Small intestine (tissue), 7 donors: ENCODE measurements at regions not wholly inside any gene's neighbourhood (a gene's known extent, or its start where the extent isn't known, plus 50 kb on each side); places are given as distances from the start of the nearest gene placed in this dataset.
A peak's percentile ranks its signal among the peaks of the same experiment; 100 is the strongest.

Experiments
- DNase-seq, 2 donors: peaks; one replicate each; pipeline versions ENCODE4 v3.0.0 to v3.0.0-alpha.2; 2013
- FAIRE-seq: peaks from 2 replicates; lab custom pipeline; 2012; peaks lifted over from hg19 to GRCh38; lab: Jason Lieb, UNC
- H3K27ac ChIP-seq, 3 donors: one replicate each; pipeline ENCODE4 v1.5.1; 2013; ENCODE audit warnings: low read length in 2 of 3, mild to moderate bottlenecking in 2 of 3, control low read depth in 1 of 3, inconsistent platforms in 1 of 3, low read depth in 1 of 3, moderate library complexity in 1 of 3
- H3K27me3 ChIP-seq, 3 donors: one replicate each; pipeline ENCODE4 v1.6.1; 2013; ENCODE audit warnings: low read length in 3 of 3, inconsistent platforms in 1 of 3; ENCODE audit not compliant: control insufficient read depth in 3 of 3, insufficient read depth in 3 of 3
- H3K36me3 ChIP-seq, 3 donors: one replicate each; pipeline ENCODE4 v1.6.1; 2013; ENCODE audit warnings: low read length in 3 of 3, inconsistent platforms in 1 of 3, low read depth in 1 of 3, mild to moderate bottlenecking in 1 of 3, moderate library complexity in 1 of 3; ENCODE audit not compliant: control insufficient read depth in 3 of 3, insufficient read depth in 2 of 3
- H3K4me1 ChIP-seq, 3 donors: one replicate each; pipeline ENCODE4 v1.6.1; 2013; ENCODE audit warnings: low read length in 2 of 3, inconsistent platforms in 1 of 3, low read depth in 1 of 3, mild to moderate bottlenecking in 1 of 3, moderate library complexity in 1 of 3; ENCODE audit not compliant: control insufficient read depth in 3 of 3, insufficient read depth in 2 of 3
- H3K4me3 ChIP-seq, 3 donors: one replicate each; pipeline ENCODE4 v1.5.1; 2013; ENCODE audit warnings: low read length in 3 of 3, control low read depth in 1 of 3, inconsistent platforms in 1 of 3, low read depth in 1 of 3, mild to moderate bottlenecking in 1 of 3, moderate library complexity in 1 of 3
- H3K9me3 ChIP-seq, 2 donors: one replicate each; pipeline ENCODE4 v1.6.1; 2013; ENCODE audit warnings: low read depth in 1 of 2, low read length in 1 of 2; ENCODE audit not compliant: control insufficient read depth in 2 of 2, insufficient read depth in 1 of 2
- WGBS, 3 donors: extraction: QIAGEN DNeasy Blood & Tissue Kit; methylation state at CpG; one replicate each; pipeline ENCODE4 v1.1.7; 2013; 5-methylcytosine and 5-hydroxymethylcytosine counted together
- donor health status: healthy with polysubstance abuse.
- donor health status: control.
- donor health status: control.
- donor health status: Bipolar disorder and iron deficiency.
- donor health status: healthy.

DNA sequence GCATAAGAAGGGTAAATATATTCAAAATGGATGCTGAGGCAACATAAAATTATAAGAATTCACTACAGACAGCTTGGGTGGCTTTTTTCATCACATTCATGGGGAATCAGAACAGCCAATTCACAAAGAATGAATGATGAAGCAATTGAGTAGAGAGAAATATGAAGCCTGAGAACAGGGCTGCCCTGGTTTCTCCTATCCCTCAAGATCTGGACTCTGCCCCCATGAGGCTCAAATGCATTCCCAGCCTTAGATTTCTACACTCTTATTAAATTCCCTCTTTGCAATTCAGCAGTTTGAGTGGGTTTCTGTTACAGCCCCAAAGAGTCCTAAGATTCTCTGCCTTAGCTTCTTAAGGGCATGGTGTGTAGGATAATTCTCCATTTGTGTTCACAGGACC lies 172.5 kb downstream of the MAIP1 start:
- DNase-seq = peak; percentile 72 to 80
- no peak for FAIRE-seq
- no peak overlapping the region for H3K4me3 ChIP-seq
- peak overlapping the region in 1 of 3 donors; percentile 71 for H3K27ac ChIP-seq
- peaks cover 6 to 48% (median 12%) of the 10 kb centered on the region in 3 donors for H3K4me1 ChIP-seq
- peaks cover 0 to 18% of the 10 kb centered on the region in 2 donors for H3K9me3 ChIP-seq
- H3K36me3 ChIP-seq = no peaks in the 10 kb centered on the region
- H3K27me3 ChIP-seq = no peaks in the 10 kb centered on the region

DNA sequence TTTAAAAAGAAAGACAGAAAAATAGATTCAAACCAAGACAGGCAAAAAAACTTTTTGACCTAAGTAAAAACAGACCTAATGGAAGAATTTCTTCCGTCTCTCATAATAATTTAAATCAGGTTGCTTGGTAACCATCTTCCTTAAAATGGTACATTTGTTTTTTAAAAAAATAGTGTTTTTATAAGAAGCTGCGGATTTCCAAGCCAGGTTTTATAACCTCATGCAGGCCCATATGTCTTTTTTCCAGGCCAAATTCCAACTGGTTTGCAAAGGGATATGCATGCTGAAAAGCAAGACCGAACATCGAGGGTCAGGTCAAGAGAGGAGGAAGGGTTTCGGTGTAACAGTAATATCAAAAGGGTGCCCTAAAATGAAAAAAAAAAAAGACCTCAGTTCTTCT lies 172.9 kb downstream of the MAIP1 start:
- DNase-seq (no peak), FAIRE-seq (no peak)
- H3K27ac ChIP-seq = peak overlapping the region in 1 of 3 donors; percentile 71
- peaks cover 6 to 48% (median 12%) of the 10 kb centered on the region in 3 donors for H3K4me1 ChIP-seq
- no peaks in the 10 kb centered on the region for H3K27me3 ChIP-seq
- WGBS, 3 donors = 90 to 97% (median 92%) methylated on average over 5 of the region's 5 CpGs
- H3K36me3 ChIP-seq = no peaks in the 10 kb centered on the region
- H3K4me3 ChIP-seq = no peak overlapping the region
- H3K9me3 ChIP-seq = peaks cover 0 to 18% of the 10 kb centered on the region in 2 donors

DNA sequence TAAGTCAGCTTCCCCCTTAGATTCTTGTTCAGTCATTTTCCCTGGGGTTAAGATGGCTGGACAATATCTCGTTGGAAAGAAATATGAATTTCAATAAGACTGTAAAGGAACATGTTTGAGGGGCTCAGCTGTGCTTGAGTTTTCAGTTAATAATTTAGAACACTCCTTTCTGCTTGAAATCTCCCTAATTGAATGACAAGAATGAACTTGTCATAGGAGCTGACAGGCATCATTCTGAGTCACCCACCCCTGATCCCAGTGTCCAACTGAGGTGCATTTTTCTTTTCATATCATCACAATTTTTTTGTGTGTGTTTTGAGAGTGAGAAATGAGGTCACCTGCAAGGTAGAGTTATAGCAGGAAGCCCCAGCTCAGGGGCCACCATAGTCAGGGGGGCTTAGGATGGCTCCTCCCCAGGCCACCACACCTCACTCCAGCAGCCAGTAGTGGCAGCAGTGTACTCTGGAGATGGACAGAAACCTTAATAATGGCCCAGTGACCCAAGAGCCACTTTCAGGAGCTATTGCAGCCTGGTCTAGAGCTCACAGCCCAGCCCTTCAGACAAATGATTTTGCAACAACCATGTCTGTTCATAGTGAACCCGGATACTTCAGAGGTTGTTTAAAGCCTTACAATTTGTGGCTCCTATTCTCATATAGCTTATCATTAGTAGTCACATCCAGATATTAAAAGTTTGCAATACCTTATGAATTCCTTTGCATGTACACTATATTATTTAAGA lies 174.5 kb downstream of the MAIP1 start:
- FAIRE-seq = no peak

DNA sequence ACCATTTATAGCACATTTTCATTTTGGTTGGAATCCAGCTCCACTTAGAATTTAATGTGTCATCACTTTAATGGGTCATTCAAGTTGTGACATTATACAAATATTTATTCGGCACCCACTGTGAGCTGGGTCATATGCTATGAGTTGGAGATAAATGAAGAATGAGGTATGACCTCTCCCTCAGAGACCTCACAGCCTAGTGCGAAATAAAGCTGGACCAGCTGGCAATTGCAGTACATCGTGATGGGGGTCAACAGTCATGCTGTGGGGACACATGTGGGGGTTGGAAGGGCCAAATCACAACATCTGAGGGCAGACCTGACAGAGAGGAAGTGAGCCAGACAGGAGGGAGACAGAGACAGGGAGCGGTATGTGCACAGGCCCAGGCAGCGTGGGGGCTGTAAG lies 175.4 kb downstream of the MAIP1 start:
- WGBS, 3 donors = 51 to 67% (median 60%) methylated on average over 5 of the region's 5 CpGs
- Histone ChIP-seq H3K9me3 (peaks cover 0 to 10% of the 10 kb centered on the region in 2 donors), H3K4me1 (peaks cover 2 to 36% (median 5%) of the 10 kb centered on the region in 3 donors), H3K4me3 (no peak overlapping the region), H3K36me3 (no peaks in the 10 kb centered on the region), H3K27ac (no peak overlapping the region), H3K27me3 (no peaks in the 10 kb centered on the region)
- DNase-seq = no peak
- no peak for FAIRE-seq

More for the DNA sequence above, 174.5 kb downstream of the MAIP1 start:
- H3K9me3 ChIP-seq = peaks cover 0 to 7% of the 10 kb centered on the region in 2 donors
- H3K27me3 ChIP-seq = no peaks in the 10 kb centered on the region
- peak in 1 of 2 donors; percentile 39 for DNase-seq
- no peak overlapping the region for H3K4me3 ChIP-seq
- 75 to 92% (median 86%) methylated on average over 2 of the region's 2 CpGs for WGBS, 3 donors
- no peaks in the 10 kb centered on the region for H3K36me3 ChIP-seq
- H3K4me1 ChIP-seq = peaks cover 6 to 42% (median 10%) of the 10 kb centered on the region in 3 donors
- H3K27ac ChIP-seq = no peak overlapping the region

DNA sequence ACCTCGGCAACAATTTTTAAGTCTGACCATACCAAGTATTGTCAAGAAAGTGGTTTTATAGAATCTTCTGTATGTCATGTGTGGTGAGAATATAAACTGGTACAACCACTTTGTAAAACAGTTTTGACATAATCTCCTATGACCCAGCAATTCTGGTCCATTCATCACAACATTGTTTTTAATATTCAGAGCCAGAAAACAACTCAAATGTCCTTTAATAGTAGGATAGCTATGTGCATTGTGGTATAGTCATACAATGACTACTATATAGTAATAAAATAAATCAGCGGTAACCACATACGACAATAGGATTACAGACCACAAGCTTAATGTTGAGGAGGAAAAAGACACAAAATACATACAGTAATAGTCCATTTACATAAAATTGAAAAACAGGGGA lies 175.2 kb upstream of the SPATS2L start:
- Histone ChIP-seq H3K4me1 (peaks cover 0 to 32% (median 2%) of the 10 kb centered on the region in 3 donors), H3K27me3 (no peaks in the 10 kb centered on the region), H3K36me3 (no peaks in the 10 kb centered on the region), H3K4me3 (no peak overlapping the region), H3K9me3 (peaks cover 0 to 10% of the 10 kb centered on the region in 2 donors), H3K27ac (no peak overlapping the region)
- FAIRE-seq = no peak
- WGBS, 3 donors = 93 to 96% (median 95%) methylated on average over 3 of the region's 3 CpGs
- DNase-seq = no peak

DNA sequence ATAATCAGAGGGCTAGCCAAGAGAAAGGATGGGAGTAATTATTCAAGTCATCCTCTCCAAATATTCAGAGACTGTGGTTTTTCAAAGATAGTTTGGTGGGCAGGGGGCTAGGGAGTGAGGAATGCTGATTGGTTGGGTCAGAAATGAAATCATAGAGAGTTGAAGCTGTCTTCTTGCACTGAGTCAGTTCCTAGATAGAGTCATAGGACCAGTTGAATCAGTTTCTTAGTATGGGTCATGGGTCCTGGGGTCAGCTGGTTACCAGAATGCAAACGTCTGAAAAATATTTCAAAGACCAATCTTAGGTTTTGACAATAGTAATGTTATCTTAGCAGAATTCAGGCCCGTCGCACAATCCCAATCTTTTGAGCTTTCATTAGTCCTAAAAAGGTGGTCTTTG lies 171.4 kb upstream of the SPATS2L start:
- Histone ChIP-seq H3K27me3 (no peaks in the 10 kb centered on the region), H3K9me3 (peaks cover 0 to 3% of the 10 kb centered on the region in 2 donors), H3K4me3 (no peak overlapping the region), H3K27ac (no peak overlapping the region), H3K4me1 (peaks cover 0 to 18% (median 0%) of the 10 kb centered on the region in 3 donors), H3K36me3 (no peaks in the 10 kb centered on the region)
- no peak for DNase-seq
- WGBS, 3 donors = 91 to 95% (median 92%) methylated on average over 3 of the region's 3 CpGs
- FAIRE-seq = no peak

DNA sequence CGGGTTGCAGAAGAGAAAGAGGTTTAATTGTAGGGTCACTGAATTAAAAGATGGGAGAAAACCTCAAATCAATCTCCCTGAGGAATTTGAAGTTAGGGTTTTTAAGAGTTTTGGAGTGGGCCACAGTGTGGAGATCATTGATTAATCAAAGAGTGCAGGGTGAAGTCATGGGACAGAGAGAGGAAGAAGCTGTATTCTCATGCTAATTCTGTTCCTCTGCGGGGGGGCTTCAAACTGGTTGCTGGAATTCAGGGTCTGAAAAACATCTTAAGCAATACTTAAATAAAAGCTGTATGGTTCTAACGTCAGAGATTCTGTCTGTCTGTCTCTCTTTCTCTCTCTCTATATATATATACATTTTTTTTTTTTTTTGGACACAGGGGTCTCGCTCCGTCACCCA lies 169.8 kb upstream of the SPATS2L start:
- Histone ChIP-seq H3K27me3 (no peaks in the 10 kb centered on the region), H3K36me3 (no peaks in the 10 kb centered on the region), H3K4me1 (peaks cover 0 to 17% (median 0%) of the 10 kb centered on the region in 3 donors), H3K27ac (no peak overlapping the region), H3K4me3 (no peak overlapping the region), H3K9me3 (peaks cover 0 to 3% of the 10 kb centered on the region in 2 donors)
- DNase-seq (no peak), FAIRE-seq (no peak)
- WGBS, 3 donors = 87 to 93% (median 89%) methylated on average over 5 of the region's 5 CpGs

DNA sequence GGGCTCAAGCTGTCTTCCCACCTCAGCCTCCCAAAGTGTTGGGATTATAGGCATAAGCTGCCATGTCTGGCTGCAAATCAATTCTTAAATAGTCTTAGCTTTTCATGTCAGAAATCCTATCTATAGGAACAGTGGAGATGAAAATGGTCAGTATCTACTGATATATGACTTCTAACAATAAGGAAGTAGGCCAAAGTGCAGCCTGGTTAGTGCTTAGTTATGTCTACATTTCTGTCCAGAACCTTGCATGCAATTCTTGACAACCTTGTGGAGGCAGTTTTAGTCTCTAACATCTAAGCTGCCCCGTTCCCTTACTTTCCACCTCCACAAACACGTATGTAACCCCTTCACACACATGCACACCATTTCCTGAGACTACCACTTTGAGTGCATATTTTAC lies 169.2 kb upstream of the SPATS2L start:
- WGBS, 3 donors = 42 to 62% (median 56%) methylated on average over 2 of the region's 2 CpGs
- FAIRE-seq = no peak

More for the DNA sequence above, 169.2 kb upstream of the SPATS2L start:
- peaks cover 0 to 3% of the 10 kb centered on the region in 2 donors for H3K9me3 ChIP-seq
- peak; percentile 58 to 63 for DNase-seq
- H3K27me3 ChIP-seq = no peaks in the 10 kb centered on the region
- H3K4me1 ChIP-seq = peaks cover 0 to 17% (median 0%) of the 10 kb centered on the region in 3 donors
- H3K27ac ChIP-seq = peak overlapping the region in 1 of 3 donors; percentile 42
- H3K36me3 ChIP-seq = no peaks in the 10 kb centered on the region
- no peak overlapping the region for H3K4me3 ChIP-seq
